ENCODE measurements at regions not wholly inside any gene's neighbourhood (a gene's known extent, or its start where the extent isn't known, plus 50 kb on each side); places are given as distances from the start of the nearest gene placed in this dataset.

DNA sequence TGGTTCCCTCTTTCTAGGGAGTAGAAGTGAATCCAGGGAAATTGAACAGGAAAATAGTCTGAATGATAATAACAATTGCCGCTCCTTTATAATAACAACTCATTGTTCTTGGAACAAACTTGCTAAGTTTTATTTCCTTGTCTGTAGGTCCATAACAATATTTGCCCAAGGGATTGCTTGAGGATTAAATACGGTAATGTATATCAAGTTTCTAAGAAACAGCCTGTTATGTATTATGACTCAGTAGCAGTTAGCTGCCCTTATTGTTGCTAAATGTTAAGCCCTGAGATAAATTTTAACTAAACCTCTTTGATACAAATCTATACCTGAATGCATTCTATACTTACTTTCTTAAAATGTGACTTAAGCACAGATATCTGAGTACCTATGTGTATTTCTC lies 215.9 kb upstream of the AADAT start:
- H3K27me3 ChIP-seq (ENCODE audit: control insufficient read depth, insufficient read depth, low read length), result no peaks in the 10 kb centered on the region
- H3K36me3 ChIP-seq (ENCODE audit: control insufficient read depth, insufficient read depth, low read length), result no peaks in the 10 kb centered on the region
- no peaks in the 10 kb centered on the region for H3K4me1 ChIP-seq (ENCODE audit: control insufficient read depth, insufficient read depth, low read length)
- no peak overlapping the region for H3K4me3 ChIP-seq (ENCODE audit: low read depth, low read length)
- no peak overlapping the region for H3K9ac ChIP-seq (ENCODE audit: low read depth, low read length)
- no peaks in the 10 kb centered on the region for H3K9me3 ChIP-seq (ENCODE audit: control insufficient read depth, insufficient read depth, low read length)

DNA sequence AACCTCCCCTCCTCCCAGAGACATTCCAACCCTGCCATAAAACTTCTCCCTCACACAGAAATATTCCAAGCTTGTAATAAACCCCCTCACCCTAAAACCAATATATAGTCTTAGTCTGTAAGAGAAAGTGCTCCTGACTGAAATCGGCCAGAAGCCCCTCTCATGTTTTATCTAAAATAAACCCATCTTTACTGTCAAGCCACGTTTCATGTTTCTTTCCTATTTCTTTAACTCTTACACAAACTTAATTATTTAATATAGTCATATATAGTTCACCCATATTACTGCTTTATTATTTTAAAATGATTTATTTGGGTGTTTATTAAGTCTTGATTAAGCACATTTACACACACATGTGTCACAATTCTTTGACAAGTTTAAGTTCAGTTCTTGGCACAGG lies 191.3 kb upstream of the AADAT start:
- Histone ChIP-seq H3K4me1 (ENCODE audit: control insufficient read depth, insufficient read depth, low read length) (no peaks in the 10 kb centered on the region), H3K9me3 (ENCODE audit: control insufficient read depth, insufficient read depth, low read length) (no peaks in the 10 kb centered on the region), H3K4me3 (ENCODE audit: low read depth, low read length) (no peak overlapping the region), H3K27me3 (ENCODE audit: control insufficient read depth, insufficient read depth, low read length) (no peaks in the 10 kb centered on the region), H3K36me3 (ENCODE audit: control insufficient read depth, insufficient read depth, low read length) (no peaks in the 10 kb centered on the region), H3K9ac (ENCODE audit: low read depth, low read length) (no peak overlapping the region)

DNA sequence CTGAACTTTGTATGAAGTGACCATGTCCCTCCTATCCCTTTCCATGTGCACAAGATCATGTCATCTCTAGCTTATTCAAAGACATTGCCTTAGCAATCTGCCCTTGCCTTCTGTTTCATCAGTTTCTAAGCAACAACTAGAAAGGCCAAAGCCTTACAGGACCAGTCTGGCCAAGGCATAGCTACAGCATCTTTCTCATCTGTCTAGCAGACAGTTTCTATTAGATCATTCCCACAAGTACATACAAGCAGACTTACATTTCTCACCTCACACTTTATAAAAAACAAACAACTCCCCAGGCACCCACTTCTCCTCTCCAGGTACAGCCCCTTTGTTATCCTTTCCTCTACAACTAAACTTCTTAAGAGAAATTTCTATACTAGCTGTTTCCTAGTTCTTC lies 188.7 kb upstream of the AADAT start:
- no peaks in the 10 kb centered on the region for H3K9me3 ChIP-seq (ENCODE audit: control insufficient read depth, insufficient read depth, low read length)
- no peak overlapping the region for H3K4me3 ChIP-seq (ENCODE audit: low read depth, low read length)
- H3K36me3 ChIP-seq (ENCODE audit: control insufficient read depth, insufficient read depth, low read length), result no peaks in the 10 kb centered on the region
- no peak overlapping the region for H3K9ac ChIP-seq (ENCODE audit: low read depth, low read length)
- no peaks in the 10 kb centered on the region for H3K27me3 ChIP-seq (ENCODE audit: control insufficient read depth, insufficient read depth, low read length)
- H3K4me1 ChIP-seq (ENCODE audit: control insufficient read depth, insufficient read depth, low read length), result no peaks in the 10 kb centered on the region

DNA sequence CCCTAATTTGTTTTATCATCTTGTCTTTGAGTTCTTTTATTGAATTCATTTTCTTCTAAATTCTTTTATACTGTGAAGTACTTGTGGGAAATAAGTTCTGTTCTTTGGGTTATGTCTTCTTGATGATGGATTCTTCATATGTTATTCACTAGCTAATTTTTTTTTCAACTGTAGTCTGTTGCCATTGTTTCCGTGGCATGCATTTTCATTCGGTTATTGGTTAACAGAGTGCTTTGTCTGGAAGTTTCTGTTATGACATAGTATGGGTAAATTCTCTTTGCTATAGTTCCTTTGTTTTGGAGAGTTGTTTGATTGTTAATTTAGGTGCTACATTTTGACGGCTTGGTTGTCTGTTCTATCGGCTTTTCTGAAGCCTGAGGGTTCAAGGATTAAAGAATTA lies 184.9 kb upstream of the AADAT start:
- H3K4me1 ChIP-seq (ENCODE audit: control insufficient read depth, insufficient read depth, low read length), result no peaks in the 10 kb centered on the region

DNA sequence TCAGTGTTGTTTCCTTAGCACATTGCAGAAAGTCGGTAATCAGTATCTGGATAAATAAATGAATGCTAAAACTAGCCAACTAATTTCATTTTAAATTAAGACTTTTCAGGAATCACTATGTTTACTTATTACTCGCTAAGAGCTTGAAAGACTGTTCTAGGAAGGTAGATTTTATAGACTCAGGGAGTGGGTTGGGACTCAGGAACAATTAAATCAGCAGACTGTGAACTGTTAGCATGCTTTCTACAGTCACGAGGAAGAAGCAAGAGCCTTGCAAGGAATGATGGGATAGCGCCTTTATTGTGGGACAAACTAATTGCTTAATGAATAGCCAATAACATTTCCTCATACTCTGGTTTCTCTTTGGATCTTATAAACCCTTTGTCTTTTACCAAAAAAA lies 183.2 kb upstream of the AADAT start:
- Histone ChIP-seq H3K4me3 (ENCODE audit: low read depth, low read length) (no peak overlapping the region), H3K27me3 (ENCODE audit: control insufficient read depth, insufficient read depth, low read length) (no peaks in the 10 kb centered on the region), H3K9me3 (ENCODE audit: control insufficient read depth, insufficient read depth, low read length) (no peaks in the 10 kb centered on the region)

More for the DNA sequence above, 184.9 kb upstream of the AADAT start:
- H3K36me3 ChIP-seq (ENCODE audit: control insufficient read depth, insufficient read depth, low read length), result no peaks in the 10 kb centered on the region
- H3K9me3 ChIP-seq (ENCODE audit: control insufficient read depth, insufficient read depth, low read length), result no peaks in the 10 kb centered on the region
- H3K9ac ChIP-seq (ENCODE audit: low read depth, low read length), result no peak overlapping the region
- H3K27me3 ChIP-seq (ENCODE audit: control insufficient read depth, insufficient read depth, low read length), result no peaks in the 10 kb centered on the region
- no peak overlapping the region for H3K4me3 ChIP-seq (ENCODE audit: low read depth, low read length)

GRCh38 chr4:170271723-170272122 lies 182.0 kb upstream of the AADAT start:
- Histone ChIP-seq H3K4me3 (ENCODE audit: low read depth, low read length) (no peak overlapping the region), H3K27me3 (ENCODE audit: control insufficient read depth, insufficient read depth, low read length) (no peaks in the 10 kb centered on the region), H3K36me3 (ENCODE audit: control insufficient read depth, insufficient read depth, low read length) (no peaks in the 10 kb centered on the region)

More for the DNA sequence above, 183.2 kb upstream of the AADAT start:
- Histone ChIP-seq H3K9ac (ENCODE audit: low read depth, low read length) (no peak overlapping the region), H3K36me3 (ENCODE audit: control insufficient read depth, insufficient read depth, low read length) (no peaks in the 10 kb centered on the region), H3K4me1 (ENCODE audit: control insufficient read depth, insufficient read depth, low read length) (no peaks in the 10 kb centered on the region)

DNA sequence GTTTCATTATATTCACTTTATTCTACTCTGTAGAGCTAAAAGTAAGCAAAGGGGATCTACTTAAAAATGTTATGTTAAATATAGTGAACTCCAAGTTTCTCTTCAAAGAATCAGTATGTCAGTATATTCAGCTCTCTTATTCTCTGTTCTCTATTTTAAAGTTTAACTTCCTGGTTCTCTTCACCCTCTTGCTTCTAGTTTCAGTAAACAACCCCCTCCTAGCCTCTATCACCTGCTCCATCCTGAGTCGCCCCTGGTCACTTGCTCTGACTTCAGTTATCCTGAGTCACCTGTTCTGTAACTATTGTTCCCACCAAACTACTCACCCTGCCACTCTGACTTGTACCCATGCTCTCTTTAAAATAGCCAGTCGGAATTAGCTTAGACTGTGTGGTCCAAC lies 180.9 kb upstream of the AADAT start:
- no peaks in the 10 kb centered on the region for H3K36me3 ChIP-seq (ENCODE audit: control insufficient read depth, insufficient read depth, low read length)
- H3K9me3 ChIP-seq (ENCODE audit: control insufficient read depth, insufficient read depth, low read length), result no peaks in the 10 kb centered on the region
- H3K4me1 ChIP-seq (ENCODE audit: control insufficient read depth, insufficient read depth, low read length), result no peaks in the 10 kb centered on the region
- no peak overlapping the region for H3K4me3 ChIP-seq (ENCODE audit: low read depth, low read length)
- H3K27me3 ChIP-seq (ENCODE audit: control insufficient read depth, insufficient read depth, low read length), result no peaks in the 10 kb centered on the region
- no peak overlapping the region for H3K9ac ChIP-seq (ENCODE audit: low read depth, low read length)

More at GRCh38 chr4:170271723-170272122, 182.0 kb upstream of the AADAT start:
- H3K9me3 ChIP-seq (ENCODE audit: control insufficient read depth, insufficient read depth, low read length), result no peaks in the 10 kb centered on the region
- no peaks in the 10 kb centered on the region for H3K4me1 ChIP-seq (ENCODE audit: control insufficient read depth, insufficient read depth, low read length)
- no peak overlapping the region for H3K9ac ChIP-seq (ENCODE audit: low read depth, low read length)

- no peaks in the 10 kb centered on the region for H3K9me3 ChIP-seq (ENCODE audit: control insufficient read depth, insufficient read depth, low read length)
- H3K9ac ChIP-seq (ENCODE audit: low read depth, low read length), result no peak overlapping the region
- H3K4me3 ChIP-seq (ENCODE audit: low read depth, low read length), result no peak overlapping the region
- H3K27me3 ChIP-seq (ENCODE audit: control insufficient read depth, insufficient read depth, low read length), result no peaks in the 10 kb centered on the region
- no peaks in the 10 kb centered on the region for H3K4me1 ChIP-seq (ENCODE audit: control insufficient read depth, insufficient read depth, low read length)
- H3K36me3 ChIP-seq (ENCODE audit: control insufficient read depth, insufficient read depth, low read length), result no peaks in the 10 kb centered on the region
Measured at GRCh38 chr4:170269950-170270349, 180.2 kb upstream of the AADAT start.

- Histone ChIP-seq H3K9ac (ENCODE audit: low read depth, low read length) (no peak overlapping the region), H3K4me3 (ENCODE audit: low read depth, low read length) (no peak overlapping the region), H3K27me3 (ENCODE audit: control insufficient read depth, insufficient read depth, low read length) (no peaks in the 10 kb centered on the region), H3K4me1 (ENCODE audit: control insufficient read depth, insufficient read depth, low read length) (no peaks in the 10 kb centered on the region), H3K36me3 (ENCODE audit: control insufficient read depth, insufficient read depth, low read length) (no peaks in the 10 kb centered on the region), H3K9me3 (ENCODE audit: control insufficient read depth, insufficient read depth, low read length) (no peaks in the 10 kb centered on the region)
Measured at GRCh38 chr4:170259631-170260153, 169.9 kb upstream of the AADAT start.

GRCh38 chr4:170256807-170257206 lies 167.1 kb upstream of the AADAT start:
- Histone ChIP-seq H3K4me1 (ENCODE audit: control insufficient read depth, insufficient read depth, low read length) (no peaks in the 10 kb centered on the region), H3K27me3 (ENCODE audit: control insufficient read depth, insufficient read depth, low read length) (no peaks in the 10 kb centered on the region), H3K4me3 (ENCODE audit: low read depth, low read length) (no peak overlapping the region), H3K36me3 (ENCODE audit: control insufficient read depth, insufficient read depth, low read length) (no peaks in the 10 kb centered on the region), H3K9me3 (ENCODE audit: control insufficient read depth, insufficient read depth, low read length) (no peaks in the 10 kb centered on the region), H3K9ac (ENCODE audit: low read depth, low read length) (no peak overlapping the region)

GRCh38 chr4:170248576-170248975 lies 158.8 kb upstream of the AADAT start:
- H3K9me3 ChIP-seq (ENCODE audit: control insufficient read depth, insufficient read depth, low read length), result no peaks in the 10 kb centered on the region
- H3K4me1 ChIP-seq (ENCODE audit: control insufficient read depth, insufficient read depth, low read length), result peaks cover 3% of the 10 kb centered on the region
- no peaks in the 10 kb centered on the region for H3K36me3 ChIP-seq (ENCODE audit: control insufficient read depth, insufficient read depth, low read length)
- no peaks in the 10 kb centered on the region for H3K27me3 ChIP-seq (ENCODE audit: control insufficient read depth, insufficient read depth, low read length)
- no peak overlapping the region for H3K4me3 ChIP-seq (ENCODE audit: low read depth, low read length)
- H3K9ac ChIP-seq (ENCODE audit: low read depth, low read length), result no peak overlapping the region

- Histone ChIP-seq H3K9ac (ENCODE audit: low read depth, low read length) (no peak overlapping the region), H3K36me3 (ENCODE audit: control insufficient read depth, insufficient read depth, low read length) (no peaks in the 10 kb centered on the region), H3K4me1 (ENCODE audit: control insufficient read depth, insufficient read depth, low read length) (peaks cover 8% of the 10 kb centered on the region), H3K27me3 (ENCODE audit: control insufficient read depth, insufficient read depth, low read length) (no peaks in the 10 kb centered on the region), H3K4me3 (ENCODE audit: low read depth, low read length) (no peak overlapping the region), H3K9me3 (ENCODE audit: control insufficient read depth, insufficient read depth, low read length) (no peaks in the 10 kb centered on the region)
Measured at GRCh38 chr4:170248029-170248428, 158.3 kb upstream of the AADAT start.
